HG02759 (cell line): ENCODE measurements at regions not wholly inside any gene's neighbourhood (a gene's known extent, or its start where the extent isn't known, plus 50 kb on each side); places are given as distances from the start of the nearest gene placed in this dataset.
"Not testable (repeated sequence)": the region's sequence is repeated elsewhere in the genome, so short reads cannot be mapped to it uniquely, and the experiment has no call there.

Source experiments
- ATAC-seq: cut with Tn5 transposase; IDR thresholded peaks from one replicate; pipeline ENCODE4 v1.9.1; 2021; ENCODE audit warnings: mild to moderate bottlenecking, moderate library complexity; ENCODE audit not compliant: unreplicated experiment

DNA sequence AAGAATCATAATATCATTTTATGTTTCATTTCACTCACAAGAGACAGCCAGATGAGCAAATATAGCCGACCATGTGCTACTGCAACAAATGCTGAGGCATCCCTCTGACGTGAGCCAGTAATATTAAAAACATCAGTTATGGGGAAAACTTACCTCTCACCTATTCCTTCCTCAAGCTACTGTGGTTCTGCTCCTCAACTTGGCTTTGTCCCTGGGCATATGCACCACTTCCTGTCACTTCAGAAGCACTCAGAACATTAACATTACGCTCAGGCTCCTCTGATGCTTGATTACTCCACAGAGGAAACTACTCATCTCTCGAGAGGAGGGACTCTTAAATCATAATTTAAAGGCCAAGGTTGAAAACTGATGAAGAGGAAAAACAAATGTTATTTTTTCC lies 457.0 kb upstream of the ALCAM start:
- no peak for ATAC-seq

DNA sequence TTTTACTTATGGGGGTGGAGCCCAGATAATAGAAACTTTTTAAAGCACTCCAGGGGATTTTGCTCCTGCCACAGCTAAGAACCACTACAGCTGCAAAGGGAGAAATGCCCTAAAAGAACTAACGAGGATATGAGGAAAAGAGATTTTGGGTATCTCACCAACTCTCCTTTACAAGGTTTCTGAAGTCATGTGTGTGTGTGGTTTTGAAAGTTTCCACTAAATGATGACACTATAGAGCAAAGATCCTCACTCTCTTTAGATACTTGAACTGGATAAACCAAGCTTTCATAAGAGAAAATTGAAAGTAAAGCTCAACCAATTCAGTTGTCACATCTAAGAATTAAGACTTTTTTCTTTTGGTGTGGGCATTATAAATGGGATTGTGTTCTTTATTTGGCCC lies 455.3 kb upstream of the ALCAM start:
- ATAC-seq, result no peak

DNA sequence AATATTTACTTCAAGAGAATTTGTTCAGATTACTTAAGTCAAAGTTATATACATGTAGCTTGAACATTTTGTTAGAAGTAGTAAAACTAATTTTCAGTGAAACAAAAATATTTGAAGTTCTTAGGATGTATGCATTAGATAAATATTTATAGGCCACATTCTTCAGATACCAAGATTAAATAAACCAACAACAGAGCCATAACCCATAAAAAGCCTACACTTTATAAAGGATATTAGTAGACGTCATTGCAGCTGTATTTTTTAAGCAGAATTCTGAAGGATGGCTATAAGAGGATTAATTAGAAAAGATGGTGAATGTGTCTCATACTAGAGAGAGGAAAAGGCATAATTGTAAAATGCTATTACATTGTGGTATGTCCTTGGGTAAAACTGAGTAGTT lies 449.7 kb upstream of the ALCAM start:
- no peak for ATAC-seq

DNA sequence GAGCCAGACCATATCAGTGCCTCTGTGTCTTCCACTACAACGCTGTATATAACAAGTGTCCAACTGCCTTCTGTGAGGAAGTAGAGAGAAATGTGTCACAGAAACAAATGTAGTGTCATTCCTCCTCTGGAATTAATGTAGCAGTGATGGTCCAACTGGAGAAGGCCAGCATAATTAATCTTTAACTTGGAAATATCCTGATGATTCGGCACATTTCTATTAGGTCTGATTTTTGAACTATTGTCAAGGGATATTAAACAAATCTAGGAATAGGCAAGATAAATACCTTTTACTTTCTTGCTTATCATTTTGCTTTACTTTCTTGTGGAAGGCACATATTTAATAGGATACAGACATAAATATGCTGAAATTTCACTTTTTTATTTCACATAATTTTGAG lies 446.2 kb upstream of the ALCAM start:
- no peak for ATAC-seq

DNA sequence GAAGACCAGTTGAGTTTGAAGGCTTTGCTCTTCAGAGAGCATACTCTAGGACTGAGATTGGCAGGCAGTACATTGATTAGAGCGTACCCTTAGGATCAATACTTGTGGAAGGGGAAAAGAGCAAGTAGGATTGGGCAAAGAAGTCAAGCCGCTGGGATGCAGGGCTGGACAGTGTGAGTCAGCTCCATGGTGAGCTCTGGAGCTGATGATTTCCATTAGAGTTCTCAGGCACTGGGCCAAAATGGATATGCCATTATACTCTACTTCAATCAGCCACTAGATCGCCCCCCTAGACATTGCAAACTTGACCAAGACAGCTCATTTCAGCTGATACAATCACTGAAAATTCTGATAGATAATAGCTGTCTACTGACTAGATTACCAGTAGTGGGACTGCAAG lies 432.7 kb upstream of the ALCAM start:
- ATAC-seq, result no peak

DNA sequence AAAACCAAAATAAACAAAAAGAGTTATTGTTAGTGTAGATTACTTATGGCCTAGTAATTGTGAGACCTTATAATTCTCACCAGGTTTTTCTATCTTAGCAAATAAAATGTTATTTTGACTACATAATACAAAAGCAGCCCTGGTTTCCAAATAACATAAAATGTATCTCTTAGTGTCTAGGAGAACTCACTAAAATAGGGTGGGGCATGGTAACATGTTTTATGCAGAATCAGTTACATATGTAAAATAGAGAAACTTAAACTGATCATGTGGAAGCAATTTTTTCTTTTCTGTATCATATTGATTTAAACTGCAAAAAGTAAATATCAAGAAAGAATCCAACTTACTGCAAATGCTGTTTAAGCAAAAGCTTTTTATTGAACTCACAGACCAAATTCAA lies 431.1 kb upstream of the ALCAM start:
- ATAC-seq, result no peak

DNA sequence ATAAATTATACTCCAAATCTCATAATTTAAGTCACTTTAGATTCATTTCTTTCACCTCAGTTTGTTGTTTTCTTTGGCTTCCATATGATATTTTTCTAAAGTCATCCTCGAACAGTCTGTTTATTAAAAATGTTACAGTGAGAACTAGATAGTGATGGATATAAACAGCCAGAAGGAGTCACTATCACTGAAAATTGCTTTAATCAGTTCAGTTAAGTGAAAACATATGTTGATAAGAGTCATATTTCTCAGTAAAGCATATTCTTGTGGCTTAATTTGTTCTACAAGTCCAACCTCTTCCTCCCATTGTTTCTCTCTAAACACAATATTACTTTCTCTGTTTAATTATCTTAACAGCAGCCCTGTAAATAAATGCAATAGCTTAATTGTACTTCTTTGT lies 427.5 kb upstream of the ALCAM start:
- no peak for ATAC-seq

DNA sequence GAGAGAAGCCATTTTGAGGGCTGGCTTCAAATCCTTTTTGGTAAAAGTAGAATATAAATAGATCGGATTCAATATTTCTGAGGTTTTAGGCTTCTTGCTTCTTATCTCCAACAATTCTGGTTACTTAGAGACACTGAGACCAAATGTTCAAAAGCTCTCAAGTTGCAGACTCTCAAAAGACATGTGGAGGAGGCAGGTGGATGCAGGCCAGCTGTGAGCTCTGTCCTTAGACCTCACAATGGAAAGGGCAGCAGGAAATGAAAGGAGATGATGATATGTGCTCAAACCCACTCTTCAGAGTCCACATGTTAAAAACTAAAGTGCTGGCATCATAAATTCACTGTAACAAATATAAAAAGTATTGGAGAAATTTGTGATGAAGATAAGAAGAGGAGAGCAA lies 424.9 kb upstream of the ALCAM start:
- no peak for ATAC-seq

DNA sequence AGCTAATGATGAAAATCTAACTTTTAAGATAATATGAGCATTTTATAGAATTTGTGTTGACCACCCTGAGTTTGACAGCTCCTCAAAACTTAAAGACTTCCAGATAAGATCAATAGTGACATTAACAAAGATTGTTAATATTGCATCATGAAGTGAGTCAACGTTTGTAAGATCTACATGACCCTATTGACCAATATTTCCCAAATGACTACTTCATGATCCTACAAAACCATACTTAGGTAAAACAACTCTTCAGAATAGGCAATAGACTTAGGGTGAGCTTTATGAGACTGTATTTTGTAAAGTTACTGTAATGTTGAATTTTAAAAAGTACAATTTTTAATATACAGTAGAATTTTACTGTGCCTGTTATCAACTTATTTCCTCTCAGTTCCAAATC lies 422.7 kb upstream of the ALCAM start:
- ATAC-seq, result no peak

DNA sequence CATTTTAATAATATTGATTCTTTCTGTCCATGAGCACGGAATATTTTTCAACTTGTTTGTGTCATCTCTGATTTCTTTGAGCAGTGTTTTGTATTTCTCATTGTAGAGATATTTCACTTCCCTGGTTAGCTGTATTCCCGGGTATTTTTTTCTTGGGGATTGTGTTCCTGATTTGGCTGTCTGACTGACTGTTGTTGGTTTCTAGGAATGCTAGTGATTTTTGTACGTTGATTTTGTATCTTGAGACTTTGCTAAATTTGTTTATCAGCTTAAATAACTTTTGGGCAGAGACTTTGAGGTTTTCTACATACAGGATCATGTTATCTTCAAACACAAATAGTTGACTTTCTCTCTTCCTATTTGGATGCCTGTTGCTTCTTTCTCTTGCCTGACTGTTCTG lies 418.8 kb upstream of the ALCAM start:
- ATAC-seq, result no peak

DNA sequence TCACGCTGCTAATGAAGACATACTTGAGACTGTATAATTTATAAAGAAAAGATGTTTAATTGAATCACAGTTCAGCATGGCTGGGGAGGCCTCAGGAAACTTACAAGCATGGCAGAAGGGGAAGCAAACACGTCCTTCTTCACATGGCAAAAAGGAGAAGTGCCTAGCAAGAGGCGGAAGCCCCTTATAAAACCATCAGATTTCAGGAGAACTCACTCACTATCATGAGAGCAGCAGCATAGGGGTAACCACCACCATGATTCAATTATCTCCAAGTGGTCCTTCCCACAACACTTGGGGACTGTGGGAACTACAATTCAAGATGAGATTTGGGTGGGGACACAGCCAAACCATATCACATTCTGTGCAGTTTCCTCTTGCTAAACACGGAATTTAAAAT lies 416.9 kb upstream of the ALCAM start:
- ATAC-seq, result not testable (repeated sequence)

DNA sequence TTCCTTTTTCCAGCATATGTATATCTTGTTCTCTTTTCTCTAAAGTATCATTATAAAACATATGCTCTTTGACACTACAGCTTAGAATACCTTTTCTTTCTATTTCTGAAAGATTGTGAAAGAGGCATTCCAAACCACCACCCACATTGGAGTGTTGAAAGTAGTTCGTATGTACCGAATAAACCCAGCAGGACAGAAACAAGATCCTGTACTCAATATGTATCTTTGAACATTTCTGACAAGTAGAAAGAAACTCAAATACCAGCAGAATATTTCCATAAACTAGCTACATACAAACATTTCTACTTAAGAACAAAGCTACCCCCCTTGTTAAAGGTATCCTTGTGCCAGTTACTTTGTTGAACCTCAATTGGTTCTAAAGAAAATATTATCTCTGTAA lies 415.3 kb upstream of the ALCAM start:
- no peak for ATAC-seq

DNA sequence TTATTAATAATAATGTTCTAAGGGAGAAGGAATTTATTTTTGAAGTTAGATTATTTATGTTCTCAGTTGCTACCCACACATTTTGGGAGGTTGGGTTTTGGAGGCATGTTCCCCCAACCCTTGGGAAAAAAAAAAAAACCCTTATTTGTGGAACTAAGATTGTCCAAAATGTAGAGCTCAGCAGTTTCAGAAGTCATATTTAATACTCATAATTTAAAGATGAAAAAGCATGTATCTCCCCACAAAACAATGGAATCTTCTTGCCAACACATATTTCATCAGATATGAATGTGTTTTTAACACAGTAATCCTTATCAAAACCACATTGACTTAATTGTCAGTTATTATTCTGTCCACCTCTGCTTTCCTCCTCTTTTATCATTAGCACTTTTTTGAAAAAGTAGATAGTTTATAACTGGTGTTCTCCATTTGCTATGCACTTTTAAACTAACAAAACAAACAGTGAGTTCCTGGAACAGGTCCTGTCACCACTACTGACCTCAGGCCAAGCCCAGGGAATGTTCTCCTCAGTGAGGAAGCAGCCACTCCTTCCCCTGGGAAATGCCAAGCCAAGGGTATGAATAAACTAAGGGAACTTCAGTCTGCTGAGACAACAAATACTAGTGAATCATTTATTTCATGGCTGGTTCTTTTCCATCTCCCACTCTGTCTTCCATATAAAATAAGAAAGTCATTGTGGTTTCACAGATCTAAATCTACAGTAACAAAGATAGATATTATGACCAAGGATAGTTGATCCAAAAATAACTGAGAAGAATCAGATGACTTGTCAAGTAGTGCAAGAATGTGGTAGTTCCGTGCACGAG lies 414.4 kb upstream of the ALCAM start:
- no peak for ATAC-seq

DNA sequence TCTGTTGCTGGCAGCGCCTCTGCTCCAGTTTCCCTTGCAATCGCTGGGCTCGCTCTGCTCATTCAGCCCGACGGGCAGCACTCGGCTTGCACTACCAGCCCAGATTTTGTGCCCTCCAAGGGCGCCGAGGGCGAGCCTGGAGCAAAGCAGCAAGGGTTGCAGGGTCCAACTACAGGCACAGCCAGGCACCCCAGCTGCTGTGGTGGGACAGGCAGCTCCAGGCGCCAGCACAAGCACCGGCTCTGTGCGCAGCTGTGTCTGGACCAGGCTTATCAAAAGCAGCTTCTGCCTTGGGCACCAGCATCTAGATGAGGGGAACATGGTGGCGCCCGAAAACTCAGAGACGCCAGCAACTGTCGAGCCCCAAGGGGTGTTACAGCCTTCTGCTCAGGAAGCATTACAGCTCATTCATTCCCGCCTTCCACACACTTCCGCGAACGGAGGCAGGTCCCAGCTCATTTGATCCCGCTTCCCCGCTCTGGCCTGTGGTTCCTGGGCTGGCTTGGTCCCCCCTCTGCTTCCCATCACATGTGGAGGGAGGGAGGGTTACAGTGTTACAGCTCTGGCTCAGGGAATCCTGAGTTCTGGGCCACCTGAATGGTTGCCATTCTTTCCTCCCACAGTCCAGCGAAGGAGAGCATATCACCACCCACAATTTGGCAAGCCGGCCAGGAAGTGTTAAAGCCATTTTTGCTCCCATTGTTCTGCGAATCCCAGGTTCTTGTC lies 409.9 kb upstream of the ALCAM start:
- no peak for ATAC-seq

DNA sequence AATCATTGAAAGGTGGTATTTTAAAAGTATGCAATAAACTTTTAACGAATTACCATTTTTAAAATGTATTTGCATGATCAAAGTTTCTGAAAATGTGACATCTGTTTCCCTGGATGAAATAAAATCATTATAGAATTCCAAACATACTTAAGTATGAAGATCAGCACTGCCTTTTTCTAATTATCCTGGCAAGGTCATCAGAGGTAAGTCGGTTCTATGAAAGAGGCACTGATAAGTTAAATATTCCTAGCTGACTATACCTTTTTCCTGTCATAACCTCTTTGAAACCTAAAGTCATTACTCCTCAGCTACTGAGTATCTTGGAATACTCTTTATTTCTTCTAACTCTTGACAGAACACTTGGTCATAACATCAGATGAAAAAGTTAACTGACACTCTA lies 406.1 kb upstream of the ALCAM start:
- no peak for ATAC-seq

DNA sequence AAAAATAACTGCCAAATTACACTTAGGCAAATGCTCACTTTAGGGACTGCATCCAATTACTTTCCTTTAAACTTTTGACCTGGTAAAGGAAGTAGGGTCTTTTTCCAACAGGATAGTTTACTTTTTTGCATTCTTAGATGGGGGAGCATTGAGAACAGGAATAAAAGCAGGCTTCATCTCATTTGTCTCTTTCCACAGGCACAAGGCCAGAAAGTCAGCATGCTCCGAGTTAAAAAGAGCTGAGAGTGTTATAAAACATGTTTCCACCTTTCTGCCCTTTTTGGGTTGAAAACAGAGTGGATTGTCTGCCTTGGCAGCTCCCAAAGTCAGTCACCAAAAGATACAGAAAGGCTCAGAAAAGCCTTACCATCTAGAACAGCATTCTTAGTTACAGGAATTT lies 404.9 kb upstream of the ALCAM start:
- no peak for ATAC-seq

DNA sequence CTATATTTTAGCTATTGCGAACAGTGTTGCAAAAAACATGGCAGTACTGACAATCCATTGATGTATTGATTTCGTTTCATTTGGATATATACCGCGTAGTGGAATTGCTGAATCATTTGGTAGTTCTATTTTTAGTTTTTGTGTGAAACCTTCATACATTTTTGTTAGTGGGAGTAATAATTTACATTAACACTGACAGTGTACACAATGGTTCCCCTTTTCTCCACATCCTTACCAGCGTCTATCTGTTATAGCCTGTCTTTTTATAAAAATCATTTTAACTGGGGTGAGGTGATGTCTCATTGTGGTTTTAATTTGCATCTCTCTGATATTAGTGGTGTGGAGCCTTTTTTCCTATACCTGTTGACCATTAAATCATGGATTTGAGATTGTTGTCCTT lies 392.4 kb upstream of the ALCAM start:
- ATAC-seq, result no peak

DNA sequence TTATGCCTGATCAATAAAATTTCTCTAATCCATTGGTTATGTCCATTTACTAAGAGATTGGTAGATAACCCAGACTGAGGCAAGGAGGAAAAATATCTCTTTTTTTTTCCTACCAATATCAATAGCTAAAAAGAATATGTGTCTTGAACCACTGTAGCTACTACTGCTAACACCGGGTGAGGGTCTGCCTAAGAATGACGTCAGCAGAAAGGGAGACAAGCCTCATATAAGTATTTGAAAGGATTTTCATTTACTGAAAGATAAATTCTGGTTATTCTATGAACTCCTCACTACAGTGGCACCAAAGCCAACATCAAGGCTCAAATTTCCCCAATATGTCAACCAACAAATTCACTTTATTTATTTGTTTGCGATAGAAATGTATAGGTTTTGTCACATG lies 389.0 kb upstream of the ALCAM start:
- no peak for ATAC-seq

DNA sequence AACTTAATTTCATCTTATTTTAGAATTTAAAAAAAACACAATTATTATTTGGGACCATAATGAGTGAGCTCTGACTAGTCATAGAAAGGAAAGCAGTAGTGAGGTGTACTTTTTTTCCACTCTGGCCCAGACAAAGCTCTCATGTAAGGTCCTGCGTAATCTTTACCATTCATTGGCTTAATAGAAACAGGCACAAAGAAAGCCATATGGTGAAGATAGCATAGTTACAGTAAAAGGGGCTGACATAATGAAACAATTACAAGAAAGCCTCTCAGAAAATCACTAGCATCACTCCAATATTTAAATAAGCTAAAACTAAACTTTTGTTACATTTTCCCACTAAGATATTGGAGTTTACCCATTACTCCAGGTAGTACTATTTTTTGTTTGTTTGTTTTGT lies 384.6 kb upstream of the ALCAM start:
- ATAC-seq, result no peak

DNA sequence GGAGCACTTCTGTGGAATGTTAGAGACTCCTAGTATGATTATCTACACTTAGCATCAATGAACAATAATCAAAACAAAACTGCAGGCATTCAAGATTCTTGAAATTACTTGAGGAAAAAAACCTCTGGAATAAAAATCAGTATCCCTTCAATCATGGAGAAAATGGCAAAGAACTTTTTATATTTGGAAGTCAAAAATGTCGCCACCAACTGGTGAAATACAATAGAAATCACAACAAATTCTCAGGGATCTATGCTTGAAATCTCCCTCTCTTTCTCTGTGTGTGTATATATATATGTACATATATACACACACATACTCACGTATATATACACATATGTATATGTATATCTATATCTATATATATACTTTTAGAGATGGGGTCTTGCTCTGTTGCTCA lies 378.9 kb upstream of the ALCAM start:
- ATAC-seq, result no peak

DNA sequence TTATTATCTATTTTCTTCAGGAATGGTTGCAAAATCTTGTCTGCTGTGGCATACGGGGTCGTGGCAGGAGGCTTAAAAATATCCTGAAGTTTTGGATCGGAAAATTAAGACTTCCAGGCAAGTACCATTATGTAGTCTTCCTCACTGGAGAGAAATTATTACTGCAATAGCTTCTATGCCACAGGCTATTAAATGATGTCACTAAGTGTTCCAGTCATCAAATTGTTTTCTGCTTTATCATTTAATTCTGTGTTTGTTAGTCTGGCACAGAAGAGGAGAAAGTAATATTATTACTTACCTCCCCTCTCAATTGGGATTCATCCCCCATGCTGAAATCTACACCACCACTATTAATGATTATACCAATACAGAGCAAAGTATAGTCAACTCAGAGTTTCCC lies 378.2 kb upstream of the ALCAM start:
- no peak for ATAC-seq

DNA sequence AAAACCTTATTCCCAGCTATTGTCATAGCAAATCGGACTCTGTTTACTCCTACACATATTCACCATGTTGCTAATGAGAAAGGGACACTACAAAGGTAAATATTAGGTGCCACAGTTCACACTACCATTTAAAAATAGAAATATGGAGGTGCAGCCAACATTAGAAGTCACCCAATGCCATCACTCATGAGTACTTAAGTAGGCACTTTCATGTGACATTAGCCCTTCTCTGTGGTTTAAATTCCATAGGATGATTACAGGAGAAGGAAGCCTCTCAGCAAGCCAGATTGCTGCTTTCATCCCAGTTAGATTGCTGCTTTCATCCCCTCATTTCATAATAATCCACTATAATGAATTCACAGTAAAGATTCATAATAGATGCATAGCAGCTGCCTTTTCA lies 376.8 kb upstream of the ALCAM start:
- ATAC-seq, result no peak

DNA sequence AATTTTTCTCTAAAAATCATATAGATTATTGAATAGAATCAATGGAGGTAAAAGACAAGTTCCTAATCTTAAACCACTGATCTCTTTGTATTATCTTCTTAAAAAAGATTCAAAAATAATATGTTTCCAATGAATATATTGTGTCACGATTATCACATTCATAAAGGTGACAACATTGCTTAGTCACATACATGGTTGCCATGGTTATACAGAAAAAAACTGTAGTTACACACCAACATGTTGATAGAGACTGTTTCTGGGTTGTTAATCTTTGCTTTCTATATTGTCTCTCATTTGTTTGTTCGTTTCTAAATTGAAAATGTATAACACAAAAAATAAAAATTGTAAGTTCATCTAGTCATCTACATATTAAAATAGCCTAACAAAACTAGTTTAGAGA lies 376.0 kb upstream of the ALCAM start:
- no peak for ATAC-seq
